HG02610 (cell line): ENCODE measurements at regions not wholly inside any gene's neighbourhood (a gene's known extent, or its start where the extent isn't known, plus 50 kb on each side); places are given as distances from the start of the nearest gene placed in this dataset.

Source experiments
- ATAC-seq: cut with Tn5 transposase; IDR thresholded peaks from one replicate; pipeline ENCODE4 v1.9.1; 2021; ENCODE audit warnings: mild to moderate bottlenecking, moderate library complexity; ENCODE audit not compliant: unreplicated experiment

- peak; percentile 72 for ATAC-seq
Observed at GRCh38 chr1:84090447-84091245, 53.4 kb upstream of the PRKACB start.

DNA sequence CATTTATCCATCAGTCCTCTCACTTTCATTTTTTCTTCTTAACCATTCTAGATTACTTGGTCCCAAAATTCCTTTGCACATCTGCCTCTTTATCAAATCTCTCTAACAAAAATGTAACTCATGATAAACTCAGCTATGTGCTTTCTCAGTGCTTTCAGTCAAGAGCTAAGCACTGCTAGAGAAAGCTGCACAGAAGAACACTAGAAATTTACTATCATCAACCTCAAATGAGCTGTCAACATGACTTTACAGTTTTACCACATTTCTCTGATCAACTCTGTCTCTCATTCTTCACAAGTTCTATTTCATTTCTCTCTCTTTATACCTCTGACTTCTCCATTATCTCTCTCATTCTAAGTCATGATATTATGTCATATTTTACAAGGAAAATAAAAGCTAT is 54.2 kb upstream of the PRKACB start:
- ATAC-seq, result no peak

- ATAC-seq, result no peak
Observed at GRCh38 chr1:84089465-84089864, 54.6 kb upstream of the PRKACB start.

DNA sequence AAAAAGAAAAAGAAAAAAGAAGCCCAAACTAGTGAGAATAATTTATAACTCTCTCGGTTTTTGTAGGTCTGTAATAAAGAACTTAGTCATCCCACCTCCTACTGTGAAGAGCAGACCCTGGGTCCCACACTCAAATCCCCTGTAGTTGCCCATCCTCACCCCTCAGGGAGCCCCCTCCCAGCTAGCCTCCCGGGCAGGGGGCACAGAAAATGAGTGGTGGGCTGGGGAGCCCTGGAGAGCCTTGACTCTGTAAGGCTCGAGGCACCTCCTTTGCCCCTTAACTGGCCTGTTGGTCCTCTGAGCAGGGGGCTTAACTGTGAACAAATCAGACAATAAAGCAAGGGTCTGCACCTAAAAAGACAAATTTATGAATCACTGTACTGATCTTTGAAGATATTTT is 57.5 kb upstream of the PRKACB start:
- ATAC-seq, result no peak

DNA sequence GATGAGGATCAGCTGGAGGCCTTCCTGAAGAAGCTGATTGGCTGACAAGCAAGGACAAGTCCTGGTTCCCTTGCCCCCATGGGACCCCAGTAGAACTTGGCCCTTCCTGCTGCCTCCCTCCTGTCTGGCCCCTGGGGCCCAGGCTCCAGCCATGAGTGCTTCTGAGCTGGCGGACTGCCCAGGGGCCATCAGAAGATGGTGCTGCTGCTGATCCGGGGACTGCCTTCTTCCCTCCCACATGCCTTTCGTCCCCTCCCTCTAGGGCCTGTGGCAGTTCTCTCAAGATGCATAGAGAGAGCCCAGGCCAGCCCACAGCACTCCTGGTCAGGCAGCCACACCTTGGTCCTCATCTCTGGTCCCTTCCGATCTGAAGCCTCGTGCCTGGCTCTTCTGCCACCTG is 57.9 kb upstream of the PRKACB start:
- no peak for ATAC-seq

DNA sequence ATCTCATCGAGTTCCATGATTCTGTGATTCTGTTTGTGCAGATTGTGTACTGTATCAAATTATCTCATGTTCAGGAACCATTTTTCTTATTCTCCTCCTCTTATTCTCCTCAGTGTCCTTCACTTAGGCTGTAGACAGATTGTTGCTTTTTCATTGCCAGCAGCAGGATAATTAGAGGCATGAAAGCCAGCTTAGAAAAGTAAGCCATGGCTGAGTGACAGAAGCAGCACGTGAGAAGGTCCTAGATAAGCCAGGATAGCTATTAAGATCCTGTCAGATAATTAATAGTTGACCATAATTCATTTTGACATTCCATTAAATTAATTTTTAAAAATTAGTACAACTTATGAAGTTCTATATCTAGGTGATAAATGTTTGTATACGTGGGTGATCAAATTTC is 60.8 kb upstream of the PRKACB start:
- no peak for ATAC-seq

DNA sequence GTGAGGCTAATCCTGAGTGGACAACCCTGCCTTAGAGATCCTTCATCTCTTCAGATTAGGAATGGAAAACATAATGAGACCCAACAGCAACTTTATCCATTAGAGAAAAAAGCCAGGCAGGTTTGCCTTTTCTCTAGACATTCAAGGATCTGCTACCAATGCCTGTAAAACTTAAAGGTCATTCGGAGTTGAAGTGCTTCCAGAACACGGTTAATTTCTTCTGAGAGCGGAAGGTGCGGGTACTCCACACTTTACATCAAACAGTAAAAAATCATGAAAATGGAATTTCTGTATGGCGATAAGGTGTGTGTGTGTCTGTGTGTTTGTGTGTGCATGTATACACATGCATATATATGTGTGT is 65.2 kb upstream of the PRKACB start:
- ATAC-seq, result no peak

DNA sequence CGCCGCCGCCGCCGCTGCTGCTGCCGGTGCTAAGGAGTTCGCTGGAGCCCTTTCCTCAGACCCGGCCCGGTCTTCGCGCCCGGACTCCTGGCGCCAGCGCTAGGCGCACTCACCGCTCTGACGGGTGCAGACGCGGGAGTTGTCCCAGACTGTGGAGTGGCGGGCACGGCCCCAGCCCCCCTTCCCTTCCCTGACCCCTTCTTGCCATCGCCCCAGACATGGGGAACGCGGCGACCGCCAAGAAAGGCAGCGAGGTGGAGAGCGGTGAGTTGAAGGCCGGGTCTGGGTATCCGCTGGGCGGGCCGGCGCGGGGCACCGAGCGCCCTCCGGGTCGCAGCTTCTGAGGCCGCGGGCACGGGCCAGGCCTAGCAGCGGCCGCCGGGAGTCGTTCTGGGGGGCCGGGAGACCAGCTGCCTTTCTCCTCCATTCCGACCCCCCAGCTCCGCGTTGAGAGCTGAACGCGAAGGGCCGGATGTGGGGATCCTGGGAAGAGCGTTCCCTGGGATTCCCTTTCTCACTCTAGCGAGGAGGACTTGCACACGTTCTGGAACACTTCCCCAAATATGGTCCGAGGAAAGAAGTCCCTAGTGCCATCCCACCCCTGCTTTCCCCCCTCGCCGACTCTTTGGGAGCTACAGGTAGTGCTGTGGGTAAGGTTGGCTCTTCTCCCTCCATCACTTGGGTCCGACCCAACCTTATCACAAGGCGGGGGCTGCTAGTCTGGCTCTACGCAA is 65.8 kb upstream of the PRKACB start:
- peak; percentile 30 for ATAC-seq

DNA sequence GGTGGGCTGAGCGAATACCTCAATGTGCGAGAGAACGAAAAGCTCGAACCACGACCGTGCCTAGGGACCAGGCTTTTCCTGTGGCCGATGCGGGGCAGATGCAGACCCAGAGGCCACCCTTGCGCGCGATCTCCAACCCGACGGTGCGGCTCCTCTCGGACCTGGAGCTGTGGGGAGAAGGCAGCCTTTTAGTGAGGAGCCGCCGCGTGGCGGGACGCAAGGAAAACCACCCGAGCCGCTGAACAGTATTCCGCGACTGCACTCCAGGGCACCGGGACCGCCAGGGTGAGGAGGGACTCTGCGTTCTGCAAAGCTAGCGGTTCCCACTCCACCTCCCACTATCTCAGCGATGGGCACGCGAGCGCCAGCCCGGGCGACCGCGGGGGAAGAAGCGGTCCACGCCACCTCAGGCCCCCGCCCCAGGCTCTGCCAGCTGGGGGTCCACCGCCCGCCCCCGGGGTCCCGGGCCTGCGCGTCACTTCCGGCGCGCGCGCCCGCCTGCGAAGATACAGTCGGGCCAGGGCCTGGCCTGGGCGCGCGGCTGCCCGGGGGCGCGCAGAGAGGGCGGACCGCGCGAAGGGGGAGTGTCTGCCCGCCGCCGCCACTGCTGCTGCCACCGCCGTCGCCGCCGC is 66.5 kb upstream of the PRKACB start:
- ATAC-seq, result peak; percentile 96

DNA sequence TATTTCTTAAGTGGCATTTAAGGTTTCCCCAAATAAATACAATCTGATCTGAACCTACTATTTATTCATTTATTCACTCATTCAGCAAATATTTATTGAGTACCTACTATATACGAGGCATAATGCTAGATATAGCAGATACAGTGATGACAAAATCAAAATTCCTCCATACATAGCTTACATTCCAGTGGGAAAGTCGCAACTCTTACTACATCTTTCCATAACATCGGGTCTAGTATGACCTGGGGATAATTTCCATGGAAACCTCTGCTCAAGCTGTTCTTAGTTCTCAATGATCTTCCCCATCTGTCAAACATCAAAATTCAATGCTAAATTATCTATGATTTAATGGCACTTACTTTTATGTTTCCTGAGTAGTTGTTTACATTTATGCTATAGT is 70.8 kb upstream of the PRKACB start:
- ATAC-seq, result no peak

- no peak for ATAC-seq
Observed at GRCh38 chr1:84069236-84069845, 70.4 kb upstream of the TTLL7 start.

- no peak for ATAC-seq
Observed at GRCh38 chr1:84062496-84062895, 63.6 kb upstream of the TTLL7 start.

GRCh38 chr1:84061336-84061735 is 62.4 kb upstream of the TTLL7 start:
- no peak for ATAC-seq

GRCh38 chr1:84060781-84061180 is 61.8 kb upstream of the TTLL7 start:
- ATAC-seq, result no peak

DNA sequence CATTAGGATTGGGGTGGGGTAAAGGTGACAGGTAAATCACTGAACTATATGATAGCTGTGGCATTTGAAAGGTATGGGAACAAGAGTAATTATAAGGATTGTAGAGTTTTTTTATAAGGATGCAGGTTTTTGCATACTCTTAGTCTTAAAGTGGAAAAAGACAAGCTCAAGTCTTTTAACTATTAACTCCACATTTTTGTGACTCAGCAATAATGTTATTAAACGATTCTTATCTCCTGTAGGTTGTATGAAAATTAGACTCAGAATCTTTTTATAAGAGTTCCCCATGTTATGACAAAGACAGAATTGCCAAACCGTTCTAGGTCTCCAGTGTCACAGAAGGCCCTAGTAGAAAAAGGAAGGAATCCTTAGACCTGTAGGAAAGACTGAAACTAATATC is 49.9 kb upstream of the TTLL7 start:
- no peak for ATAC-seq
